HG03103 (cell line): ENCODE measurements at regions not wholly inside any gene's neighbourhood (a gene's known extent, or its start where the extent isn't known, plus 50 kb on each side); places are given as distances from the start of the nearest gene placed in this dataset.
"Not testable (repeated sequence)": the region's sequence is repeated elsewhere in the genome, so short reads cannot be mapped to it uniquely, and the experiment has no call there.

ENCODE experiments used
- ATAC-seq: cut with Tn5 transposase; IDR thresholded peaks from one replicate; pipeline ENCODE4 v1.9.1; 2021; ENCODE audit warnings: low read depth; ENCODE audit not compliant: unreplicated experiment

GRCh38 chr6:121682666-121683065 is 247.2 kb downstream of the GJA1 start:
- ATAC-seq, result no peak

- ATAC-seq, result not testable (repeated sequence)
Observed at GRCh38 chr6:121685806-121686205, 250.4 kb downstream of the GJA1 start.

- ATAC-seq, result no peak
Observed at GRCh38 chr6:121686611-121687023, 251.2 kb downstream of the GJA1 start.

GRCh38 chr6:121688974-121689373 is 253.5 kb downstream of the GJA1 start:
- ATAC-seq, result no peak

GRCh38 chr6:121691126-121691551 is 255.7 kb downstream of the GJA1 start:
- no peak for ATAC-seq

GRCh38 chr6:121694389-121694788 is 258.9 kb downstream of the GJA1 start:
- ATAC-seq, result no peak

GRCh38 chr6:121694801-121695251 is 259.4 kb downstream of the GJA1 start:
- no peak for ATAC-seq

GRCh38 chr6:121695329-121695728 is 259.9 kb downstream of the GJA1 start:
- ATAC-seq, result no peak

GRCh38 chr6:121697921-121698320 is 262.5 kb downstream of the GJA1 start:
- ATAC-seq, result no peak

GRCh38 chr6:121698617-121699016 is 263.2 kb downstream of the GJA1 start:
- no peak for ATAC-seq

- ATAC-seq, result not testable (repeated sequence)
Observed at GRCh38 chr6:121703129-121703528, 267.7 kb downstream of the GJA1 start.

- ATAC-seq, result no peak
Observed at GRCh38 chr6:121711472-121711871, 276.0 kb downstream of the GJA1 start.

- no peak for ATAC-seq
Observed at GRCh38 chr6:121717686-121718085, 282.2 kb downstream of the GJA1 start.

- ATAC-seq, result not testable (repeated sequence)
Observed at GRCh38 chr6:121720867-121721266, 285.4 kb downstream of the GJA1 start.

- ATAC-seq, result no peak
Observed at GRCh38 chr6:121723623-121724022, 288.2 kb downstream of the GJA1 start.

- no peak for ATAC-seq
Observed at GRCh38 chr6:121724576-121724975, 289.1 kb downstream of the GJA1 start.

GRCh38 chr6:121726596-121726995 is 291.1 kb downstream of the GJA1 start:
- ATAC-seq, result no peak

- no peak for ATAC-seq
Observed at GRCh38 chr6:121730616-121731015, 295.2 kb downstream of the GJA1 start.

GRCh38 chr6:121731381-121731780 is 295.9 kb downstream of the GJA1 start:
- no peak for ATAC-seq

- ATAC-seq, result no peak
Observed at GRCh38 chr6:121732641-121733040, 297.2 kb downstream of the GJA1 start.

GRCh38 chr6:121733234-121733633 is 297.8 kb downstream of the GJA1 start:
- ATAC-seq, result no peak

GRCh38 chr6:121740188-121740587 is 304.7 kb downstream of the GJA1 start:
- ATAC-seq, result not testable (repeated sequence)

GRCh38 chr6:121743691-121744090 is 308.2 kb downstream of the GJA1 start:
- no peak for ATAC-seq
